HUES6 (cell line): ENCODE measurements at regions not wholly inside any gene's neighbourhood (a gene's known extent, or its start where the extent isn't known, plus 50 kb on each side); places are given as distances from the start of the nearest gene placed in this dataset.
"Not testable (repeated sequence)": the region's sequence is repeated elsewhere in the genome, so short reads cannot be mapped to it uniquely, and the experiment has no call there.

Experiments
- H3K27ac ChIP-seq: 2 replicates; pipeline ENCODE4 v1.7.0; 2013; ENCODE audit warnings: low read depth, mild to moderate bottlenecking, low read length, inconsistent platforms
- H3K27me3 ChIP-seq: 2 replicates; pipeline ENCODE4 v1.6.1; 2013; ENCODE audit warnings: low read length; ENCODE audit not compliant: control insufficient read depth, insufficient read depth
- H3K36me3 ChIP-seq: 2 replicates; pipeline ENCODE4 v1.6.1; 2013; ENCODE audit warnings: low read length; ENCODE audit not compliant: control insufficient read depth, insufficient read depth
- H3K4me1 ChIP-seq: 2 replicates; pipeline ENCODE4 v1.6.1; 2013; ENCODE audit warnings: low read length; ENCODE audit not compliant: control insufficient read depth, insufficient read depth
- H3K4me3 ChIP-seq: 2 replicates; pipeline ENCODE4 v1.5.1; 2013; ENCODE audit warnings: low read depth, low read length
- H3K9ac ChIP-seq: one replicate; pipeline ENCODE4 v1.6.1; 2013; ENCODE audit warnings: mild to moderate bottlenecking, low read length
- H3K9me3 ChIP-seq: 2 replicates; pipeline ENCODE4 v1.6.1; 2013; ENCODE audit warnings: low read depth, low read length; ENCODE audit not compliant: control insufficient read depth, insufficient read depth

- no peak overlapping the region for H3K9ac ChIP-seq
- H3K9me3 ChIP-seq = no peaks in the 10 kb centered on the region
- no peaks in the 10 kb centered on the region for H3K4me1 ChIP-seq
- H3K4me3 ChIP-seq = no peak overlapping the region
- H3K36me3 ChIP-seq = no peaks in the 10 kb centered on the region
- no peaks in the 10 kb centered on the region for H3K27me3 ChIP-seq
- no peak overlapping the region for H3K27ac ChIP-seq
These were observed 259.9 kb downstream of the ZIC1 start for GRCh38 chr3:147669077-147669476.

- no peaks in the 10 kb centered on the region for H3K4me1 ChIP-seq
- no peaks in the 10 kb centered on the region for H3K36me3 ChIP-seq
- H3K9me3 ChIP-seq = no peaks in the 10 kb centered on the region
- H3K4me3 ChIP-seq = no peak overlapping the region
- no peak overlapping the region for H3K27ac ChIP-seq
- no peaks in the 10 kb centered on the region for H3K27me3 ChIP-seq
- H3K9ac ChIP-seq = no peak overlapping the region
These were observed 262.9 kb downstream of the ZIC1 start for GRCh38 chr3:147672035-147672434.

- no peak overlapping the region for H3K4me3 ChIP-seq
- no peaks in the 10 kb centered on the region for H3K27me3 ChIP-seq
- no peak overlapping the region for H3K9ac ChIP-seq
- no peaks in the 10 kb centered on the region for H3K36me3 ChIP-seq
- no peak overlapping the region for H3K27ac ChIP-seq
- H3K4me1 ChIP-seq = no peaks in the 10 kb centered on the region
- no peaks in the 10 kb centered on the region for H3K9me3 ChIP-seq
These were observed 263.3 kb downstream of the ZIC1 start for GRCh38 chr3:147672436-147672835.

GRCh38 chr3:147675761-147676160 is 266.6 kb downstream of the ZIC1 start:
- Histone ChIP-seq H3K9me3 (no peaks in the 10 kb centered on the region), H3K36me3 (no peaks in the 10 kb centered on the region), H3K27ac (no peak overlapping the region), H3K27me3 (no peaks in the 10 kb centered on the region), H3K4me3 (no peak overlapping the region), H3K4me1 (no peaks in the 10 kb centered on the region), H3K9ac (no peak overlapping the region)

- no peak overlapping the region for H3K27ac ChIP-seq
- H3K4me3 ChIP-seq = no peak overlapping the region
- H3K4me1 ChIP-seq = no peaks in the 10 kb centered on the region
- no peaks in the 10 kb centered on the region for H3K36me3 ChIP-seq
- no peaks in the 10 kb centered on the region for H3K27me3 ChIP-seq
- H3K9me3 ChIP-seq = no peaks in the 10 kb centered on the region
- no peak overlapping the region for H3K9ac ChIP-seq
These were observed 271.8 kb downstream of the ZIC1 start for GRCh38 chr3:147680837-147681483.

- H3K4me1 ChIP-seq = no peaks in the 10 kb centered on the region
- H3K27ac ChIP-seq = no peak overlapping the region
- no peaks in the 10 kb centered on the region for H3K27me3 ChIP-seq
- no peaks in the 10 kb centered on the region for H3K9me3 ChIP-seq
- H3K9ac ChIP-seq = no peak overlapping the region
- H3K36me3 ChIP-seq = no peaks in the 10 kb centered on the region
- H3K4me3 ChIP-seq = no peak overlapping the region
These were observed 279.7 kb downstream of the ZIC1 start for GRCh38 chr3:147688868-147689267.

GRCh38 chr3:147699175-147699838 is 290.1 kb downstream of the ZIC1 start:
- Histone ChIP-seq H3K9ac (no peak overlapping the region), H3K36me3 (no peaks in the 10 kb centered on the region), H3K27me3 (no peaks in the 10 kb centered on the region), H3K4me3 (no peak overlapping the region), H3K9me3 (no peaks in the 10 kb centered on the region), H3K27ac (no peak overlapping the region), H3K4me1 (no peaks in the 10 kb centered on the region)

- no peak overlapping the region for H3K27ac ChIP-seq
- H3K4me3 ChIP-seq = no peak overlapping the region
- H3K27me3 ChIP-seq = no peaks in the 10 kb centered on the region
- no peaks in the 10 kb centered on the region for H3K36me3 ChIP-seq
- H3K4me1 ChIP-seq = no peaks in the 10 kb centered on the region
- H3K9ac ChIP-seq = no peak overlapping the region
- H3K9me3 ChIP-seq = no peaks in the 10 kb centered on the region
These were observed 292.0 kb downstream of the ZIC1 start for GRCh38 chr3:147701195-147701594.

GRCh38 chr3:147702509-147702908 is 293.3 kb downstream of the ZIC1 start:
- H3K36me3 ChIP-seq = no peaks in the 10 kb centered on the region
- no peak overlapping the region for H3K9ac ChIP-seq

GRCh38 chr3:147705651-147706051 is 296.5 kb downstream of the ZIC1 start:
- Histone ChIP-seq H3K4me3 (no peak overlapping the region), H3K27me3 (no peaks in the 10 kb centered on the region), H3K9ac (no peak overlapping the region), H3K9me3 (no peaks in the 10 kb centered on the region), H3K27ac (no peak overlapping the region), H3K36me3 (no peaks in the 10 kb centered on the region), H3K4me1 (no peaks in the 10 kb centered on the region)

More at GRCh38 chr3:147702509-147702908, 293.3 kb downstream of the ZIC1 start:
- no peak overlapping the region for H3K4me3 ChIP-seq
- H3K4me1 ChIP-seq = no peaks in the 10 kb centered on the region
- H3K27ac ChIP-seq = no peak overlapping the region
- no peaks in the 10 kb centered on the region for H3K27me3 ChIP-seq
- H3K9me3 ChIP-seq = no peaks in the 10 kb centered on the region

GRCh38 chr3:147710753-147711152 is 301.6 kb downstream of the ZIC1 start:
- H3K27ac ChIP-seq, H3K27me3 ChIP-seq, H3K36me3 ChIP-seq, H3K4me3 ChIP-seq, H3K9me3 ChIP-seq, H3K4me1 ChIP-seq, H3K9ac ChIP-seq: not testable (repeated sequence)
